Nephron progenitor cell (in vitro differentiated cells): ENCODE measurements at regions not wholly inside any gene's neighbourhood (a gene's known extent, or its start where the extent isn't known, plus 50 kb on each side); places are given as distances from the start of the nearest gene placed in this dataset.

Experiments
- DNase-seq: peaks from one replicate; pipeline ENCODE4 v3.0.0; 2021
- H3K27ac Mint-ChIP-seq: 2 replicates; pipeline ENCODE4 v1.8.0; 2021; ENCODE audit warnings: mild to moderate bottlenecking, moderate library complexity, mixed read lengths
- H3K27me3 Mint-ChIP-seq: 2 replicates; pipeline ENCODE4 v1.8.0; 2021; ENCODE audit warnings: mild to moderate bottlenecking, low read depth, mixed read lengths; ENCODE audit not compliant: poor library complexity
- H3K36me3 Mint-ChIP-seq: 2 replicates; pipeline ENCODE4 v1.8.0; 2021; ENCODE audit warnings: low read depth, mixed read lengths
- H3K4me1 Mint-ChIP-seq: 2 replicates; pipeline ENCODE4 v1.8.0; 2021; ENCODE audit warnings: mixed read lengths
- H3K4me3 Mint-ChIP-seq: 2 replicates; pipeline ENCODE4 v1.8.0; 2021; ENCODE audit warnings: mild to moderate bottlenecking, moderate library complexity, mixed read lengths
- H3K9me3 Mint-ChIP-seq: 2 replicates; pipeline ENCODE4 v1.8.0; 2021; ENCODE audit warnings: mild to moderate bottlenecking, moderate library complexity, mixed read lengths
- CTCF ChIP-seq: fragments of 200-600 bp; sonication (generic); IDR thresholded peaks from 2 replicates; pipeline ENCODE4 v1.5.0; 2021; ENCODE audit warnings: antibody characterized with exemption

DNA sequence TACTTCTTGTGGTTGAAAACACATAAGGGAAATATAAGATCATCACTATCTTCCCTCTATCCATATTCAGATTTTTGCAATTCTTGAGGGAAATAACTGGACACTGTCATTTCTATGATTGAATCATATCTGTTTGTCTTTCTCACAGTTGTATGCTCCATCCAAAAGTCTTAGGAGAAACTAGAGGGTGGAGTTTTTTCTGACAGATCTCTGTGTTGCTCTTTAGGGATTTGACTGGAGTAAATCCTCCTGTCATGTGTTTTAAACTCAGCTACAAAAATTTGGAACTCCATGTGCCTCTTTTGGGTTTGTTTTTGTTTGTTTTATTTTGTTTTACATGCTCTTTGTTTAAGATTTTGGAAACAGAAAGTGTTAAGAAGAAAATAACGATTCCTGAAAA is 136.5 kb downstream of the SPATA18 start:
- DNase-seq: no peak
- H3K9me3 Mint-ChIP-seq: no peaks in the 10 kb centered on the region
- H3K27me3 Mint-ChIP-seq: no peaks in the 10 kb centered on the region
- H3K36me3 Mint-ChIP-seq: no peaks in the 10 kb centered on the region
- TF ChIP-seq CTCF: no peak
- H3K4me1 Mint-ChIP-seq: peaks cover 13% of the 10 kb centered on the region
- no peak overlapping the region for H3K4me3 Mint-ChIP-seq
- H3K27ac Mint-ChIP-seq: no peak overlapping the region

DNA sequence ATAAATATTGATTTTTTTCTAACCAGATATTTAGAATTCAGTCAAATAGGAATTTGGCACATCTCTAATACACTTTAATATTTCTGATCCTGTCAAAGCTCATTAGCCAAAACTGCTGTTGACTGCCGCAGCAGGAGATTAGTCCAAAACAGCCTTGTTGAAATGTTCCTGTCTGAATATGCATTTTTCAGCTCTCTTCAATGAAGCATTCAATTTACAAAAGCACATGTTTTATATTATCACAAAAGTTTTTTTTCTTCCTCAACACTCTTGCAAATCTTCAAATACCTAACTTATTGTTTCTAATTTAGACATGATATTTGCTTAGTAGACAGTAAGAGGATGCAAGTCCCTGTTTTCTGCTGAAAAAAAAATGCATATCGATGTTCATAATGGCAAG is 140.9 kb downstream of the SPATA18 start:
- peaks cover 18% of the 10 kb centered on the region for H3K4me1 Mint-ChIP-seq
- no peak overlapping the region for H3K27ac Mint-ChIP-seq
- no peak for TF ChIP-seq CTCF
- H3K27me3 Mint-ChIP-seq: no peaks in the 10 kb centered on the region
- no peak for DNase-seq
- no peaks in the 10 kb centered on the region for H3K36me3 Mint-ChIP-seq
- no peaks in the 10 kb centered on the region for H3K9me3 Mint-ChIP-seq
- H3K4me3 Mint-ChIP-seq: no peak overlapping the region

DNA sequence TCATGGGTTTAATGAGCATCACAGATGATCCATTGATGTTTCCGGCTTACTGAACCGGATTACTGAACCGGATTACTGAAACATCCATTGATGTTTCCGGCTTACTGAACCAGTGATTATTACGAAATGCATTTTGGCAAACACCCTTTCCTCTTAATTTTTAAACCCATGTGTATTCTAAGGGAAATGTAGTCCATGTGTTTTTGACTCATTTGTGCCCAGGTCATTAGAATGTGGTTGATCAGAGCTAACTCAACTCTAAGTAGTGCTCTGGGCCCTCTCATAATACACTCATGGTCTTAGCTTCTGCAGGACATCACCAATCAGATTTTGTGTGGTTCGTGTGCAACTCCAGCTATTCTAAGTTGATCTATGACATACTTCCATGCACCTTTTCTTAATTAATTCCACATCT is 141.6 kb downstream of the SPATA18 start:
- DNase-seq: no peak
- Mint-ChIP-seq H3K4me1 (peaks cover 18% of the 10 kb centered on the region), H3K9me3 (no peaks in the 10 kb centered on the region), H3K27ac (peak overlapping the region; percentile 41), H3K36me3 (no peaks in the 10 kb centered on the region), H3K4me3 (no peak overlapping the region), H3K27me3 (no peaks in the 10 kb centered on the region)
- no peak for TF ChIP-seq CTCF

DNA sequence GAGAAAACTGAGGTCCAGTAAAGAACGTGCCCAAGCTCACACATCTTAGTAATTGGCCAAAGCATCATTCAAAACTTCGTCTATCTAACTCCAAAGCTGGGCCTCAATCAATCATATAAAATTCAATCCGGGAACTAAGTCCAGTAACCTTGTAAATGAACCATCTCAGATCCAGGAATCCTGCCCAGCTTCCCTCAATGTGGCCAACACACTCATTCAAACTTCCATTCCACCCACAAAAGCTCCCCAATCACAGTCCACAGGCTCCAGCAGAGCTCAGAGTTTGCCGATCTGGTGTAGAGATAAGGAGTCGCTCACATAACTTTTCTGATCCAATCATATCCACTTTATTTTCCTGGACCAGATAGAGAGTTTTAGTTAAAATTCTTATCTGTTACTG is 144.8 kb downstream of the SPATA18 start:
- TF ChIP-seq CTCF: no peak
- Mint-ChIP-seq H3K9me3 (no peaks in the 10 kb centered on the region), H3K27me3 (no peaks in the 10 kb centered on the region), H3K4me1 (peaks cover 29% of the 10 kb centered on the region), H3K4me3 (no peak overlapping the region), H3K36me3 (no peaks in the 10 kb centered on the region), H3K27ac (no peak overlapping the region)
- DNase-seq: no peak

DNA sequence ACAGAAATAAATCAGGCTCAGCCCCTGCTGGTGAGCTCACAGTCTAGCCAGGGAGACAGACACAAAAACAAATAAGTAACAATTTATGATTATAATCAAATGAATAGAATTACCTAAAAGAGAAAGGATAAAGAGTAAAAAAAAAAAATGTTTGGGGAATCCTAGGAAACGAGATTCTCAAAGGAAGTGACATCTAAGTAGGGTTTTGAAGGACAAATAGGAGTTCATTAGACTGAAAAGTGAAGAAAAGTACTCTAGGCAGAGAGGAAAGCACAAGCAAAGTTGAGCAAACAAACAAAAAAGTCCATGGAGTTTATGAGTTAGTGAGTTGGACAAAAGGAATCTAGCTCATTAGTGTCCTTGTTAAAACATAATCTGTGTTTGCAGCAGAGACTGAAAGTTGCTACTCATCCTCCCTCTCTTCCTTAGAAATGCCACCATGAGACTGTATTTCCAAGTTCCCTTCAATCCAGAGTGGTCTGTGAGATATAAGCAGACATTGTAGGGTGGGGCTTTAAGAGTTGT is 145.6 kb downstream of the SPATA18 start:
- H3K27ac Mint-ChIP-seq: no peak overlapping the region
- no peak for TF ChIP-seq CTCF
- H3K4me1 Mint-ChIP-seq: peaks cover 37% of the 10 kb centered on the region
- no peaks in the 10 kb centered on the region for H3K36me3 Mint-ChIP-seq
- H3K27me3 Mint-ChIP-seq: no peaks in the 10 kb centered on the region
- H3K4me3 Mint-ChIP-seq: no peak overlapping the region
- no peak for DNase-seq
- no peaks in the 10 kb centered on the region for H3K9me3 Mint-ChIP-seq

- Mint-ChIP-seq H3K9me3 (no peaks in the 10 kb centered on the region), H3K4me1 (peaks cover 40% of the 10 kb centered on the region), H3K27ac (no peak overlapping the region), H3K4me3 (no peak overlapping the region), H3K36me3 (no peaks in the 10 kb centered on the region), H3K27me3 (no peaks in the 10 kb centered on the region)
- TF ChIP-seq CTCF: no peak
- no peak for DNase-seq
Measured at GRCh38 chr4:52197306-52197705, 146.2 kb downstream of the SPATA18 start.
